HepG2 (cell line): ENCODE measurements at regions not wholly inside any gene's neighbourhood (a gene's known extent, or its start where the extent isn't known, plus 50 kb on each side); places are given as distances from the start of the nearest gene placed in this dataset.
A peak's percentile ranks its signal among the peaks of the same experiment; 100 is the strongest.

Experiments
- ATAC-seq: fragments of 200-7000 bp; cut with Tn5 transposase; 3 replicates; pipeline ENCODE4 v1.9.1; 2020; ENCODE audit warnings: mild to moderate bottlenecking, moderate library complexity
- BruUV-seq: library from RNA; stranded (reverse); fragments of 400-500 nt; replicated peaks from 2 replicates; lab custom pipeline; 2021; lab: Mats Ljungman, UMichigan
- CTCF ChIA-PET: fragments of 300-600 bp; formaldehyde crosslinking; extraction: SDS; loops from one replicate; lab custom pipeline; 2021; ENCODE audit warnings: low total read pairs, inconsistent platforms, low intra/inter-chr PET ratio; lab: Yijun Ruan, JAX
- POLR2A ChIA-PET: fragments of 350-600 bp; sonication (Branson Sonifier 250); formaldehyde crosslinking; loops from one replicate; lab custom pipeline; 2020; ENCODE audit warnings: antibody characterized with exemption, inconsistent platforms; lab: Yijun Ruan, JAX
- DNase-seq: peaks from one replicate; pipeline ENCODE4 v3.0.0-alpha.2; 2015; ENCODE audit warnings: low spot score
- FAIRE-seq: peaks from 3 replicates; lab custom pipeline; 2011; peaks lifted over from hg19 to GRCh38; lab: Jason Lieb, UNC
- H2AFZ ChIP-seq: one replicate; pipeline ENCODE4 v1.6.1; 2011; ENCODE audit warnings: low read length, inconsistent platforms
- H3K27ac ChIP-seq: fragments of 300-600 bp; 3 replicates; pipeline ENCODE4 v1.8.0; 2011; ENCODE audit warnings: mixed run types, mild to moderate bottlenecking, mixed read lengths, low read length, inconsistent platforms; ENCODE audit not compliant: insufficient read depth; ENCODE audit errors: extremely low read length
- H3K27me3 ChIP-seq, 2 experiments: fragments of 200-600 bp in 1 of 2; 2 replicates in 1 of 2; 3 replicates in 1 of 2; pipeline versions ENCODE4 v1.6.0 to v1.8.0; 2011; ENCODE audit warnings: low read length in 2 of 2, mild to moderate bottlenecking in 2 of 2, moderate library complexity in 2 of 2, inconsistent platforms in 1 of 2; ENCODE audit not compliant: insufficient read depth in 2 of 2, control insufficient read depth in 1 of 2
- H3K36me3 ChIP-seq, 2 experiments: fragments of 200-600 bp in 1 of 2; replicated peaks in 1 of 2; 2 replicates in 1 of 2; 3 replicates in 1 of 2; pipeline versions ENCODE4 v1.5.1 to v1.8.0; 2011; ENCODE audit warnings: low read length in 2 of 2, inconsistent platforms in 1 of 2; ENCODE audit not compliant: insufficient read depth in 2 of 2, control insufficient read depth in 1 of 2
- H3K4me1 ChIP-seq: 2 replicates; pipeline ENCODE4 v1.5.1; 2012; ENCODE audit warnings: low read length, inconsistent platforms; ENCODE audit not compliant: insufficient read depth
- H3K4me2 ChIP-seq: 2 replicates; pipeline ENCODE4 v1.6.0; 2011; ENCODE audit warnings: low read depth, low read length, inconsistent platforms
- H3K4me3 ChIP-seq, 3 experiments: fragments of 200-600 bp in 1 of 3; sonication (generic), shearing (Covaris generic) in 1 of 3; replicated peaks in 1 of 3; 2 replicates each; pipeline ENCODE4 v1.5.1; 2011 to 2016; ENCODE audit warnings: low read length in 3 of 3, inconsistent platforms in 2 of 3, low read depth in 2 of 3, mild to moderate bottlenecking in 2 of 3, control low read depth in 1 of 3, mixed read lengths in 1 of 3; ENCODE audit not compliant: insufficient read depth in 1 of 3
- H3K79me2 ChIP-seq: one replicate; pipeline ENCODE4 v1.6.1; 2011; ENCODE audit warnings: low read length, inconsistent platforms; ENCODE audit not compliant: insufficient read depth
- H3K9ac ChIP-seq: 2 replicates; pipeline ENCODE4 v1.6.0; 2011; ENCODE audit warnings: mild to moderate bottlenecking, low read depth, low read length, inconsistent platforms; ENCODE audit not compliant: insufficient read depth
- H3K9me3 ChIP-seq: 2 replicates; pipeline ENCODE4 v1.5.1; 2012; ENCODE audit warnings: mild to moderate bottlenecking, low read length
- H4K20me1 ChIP-seq: 2 replicates; pipeline ENCODE4 v1.6.0; 2011; ENCODE audit warnings: inconsistent platforms, mild to moderate bottlenecking, low read length, moderate library complexity; ENCODE audit not compliant: insufficient read depth
- HNRNPUL1 ChIP-seq: fragments of 200-400 bp; formaldehyde crosslinking; IDR thresholded peaks from 2 replicates; pipeline ENCODE4 v1.6.1; 2017; ENCODE audit warnings: low read depth, mild to moderate bottlenecking, low read length, moderate library complexity
- PPARG ChIP-seq: conservative IDR thresholded peaks from 2 replicates; pipeline ENCODE4 v1.6.1; 2016; ENCODE audit warnings: missing biosample characterization, missing genetic modification reagents
- ZFP41 ChIP-seq: sonication (generic); formaldehyde crosslinking; IDR thresholded peaks from 2 replicates; pipeline ENCODE4 v1.4.0; 2020; ENCODE audit warnings: mild to moderate bottlenecking, missing genetic modification reagents, borderline replicate concordance
- ZNF652 ChIP-seq: IDR thresholded peaks from 2 replicates; pipeline ENCODE4 v1.6.1; 2016; ENCODE audit warnings: low read depth, borderline replicate concordance
- WGBS: methylation state at CpG from one replicate; pipeline ENCODE4 v1.1.6; 2017; ENCODE audit warnings: low lambda C conversion rate; 5-methylcytosine and 5-hydroxymethylcytosine counted together
- in situ Hi-C: cut with HindIII; loops from 2 replicates; pipeline ENCODE4 v1.10.0; 2017; ENCODE audit warnings: low pct_unique_long_range_greater_than_20kb; ENCODE audit not compliant: extremely low pct_ligation_motif_present
- intact Hi-C: fragments of 100-400 bp; cut with micrococcal nuclease; formaldehyde crosslinking; loops from one replicate; pipeline ENCODE4 v1.10.0; 2022; ENCODE audit not compliant: unreplicated experiment
- TF ChIP-seq, protein P1 (sequence below): sonication (generic); formaldehyde crosslinking; IDR thresholded peaks from 2 replicates; pipeline ENCODE4; 2020; ENCODE audit warnings: missing genetic modification reagents, mild to moderate bottlenecking, borderline replicate concordance
- TF ChIP-seq, protein P2 (sequence below): IDR thresholded peaks from 2 replicates; pipeline ENCODE4 v1.6.1; 2012; ENCODE audit warnings: low read depth, low read length, improper control_type of control experiment
- TF ChIP-seq, protein P3 (sequence below): IDR thresholded peaks from 2 replicates; pipeline ENCODE4 v1.6.1; 2016; ENCODE audit warnings: control low read depth

DNA sequence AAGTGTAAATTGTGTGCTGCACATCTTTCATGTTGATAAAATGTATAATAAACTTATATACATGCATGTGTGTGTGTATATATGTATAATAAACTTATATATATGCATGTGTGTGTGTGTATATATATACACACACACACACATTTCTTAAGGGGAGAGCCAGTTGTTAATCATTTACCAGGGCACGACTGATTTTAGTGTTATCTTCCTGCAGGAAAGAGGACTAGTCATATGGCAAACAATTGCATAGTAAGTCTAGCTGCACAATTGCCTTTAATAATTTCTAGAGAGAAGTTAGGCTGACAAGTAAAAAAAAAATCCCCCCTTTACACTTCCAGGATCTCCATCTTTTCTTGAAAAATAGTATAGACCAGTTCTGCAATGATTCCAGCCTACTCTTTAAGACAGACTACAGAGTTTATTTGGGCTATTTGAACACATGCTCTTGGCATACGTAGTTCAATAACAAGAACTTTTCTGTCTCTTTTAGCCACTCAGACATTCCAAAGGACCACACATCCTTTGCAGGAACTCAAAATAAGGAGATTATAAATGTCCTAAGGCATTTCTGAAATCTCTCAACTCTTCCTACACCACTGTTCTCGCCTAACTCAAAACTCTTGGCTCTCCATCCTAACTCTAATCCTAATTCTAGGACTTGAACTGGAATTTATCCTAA, 163.6 kb upstream of the SETMAR start (continued):
- TF ChIP-seq, protein P1, sequence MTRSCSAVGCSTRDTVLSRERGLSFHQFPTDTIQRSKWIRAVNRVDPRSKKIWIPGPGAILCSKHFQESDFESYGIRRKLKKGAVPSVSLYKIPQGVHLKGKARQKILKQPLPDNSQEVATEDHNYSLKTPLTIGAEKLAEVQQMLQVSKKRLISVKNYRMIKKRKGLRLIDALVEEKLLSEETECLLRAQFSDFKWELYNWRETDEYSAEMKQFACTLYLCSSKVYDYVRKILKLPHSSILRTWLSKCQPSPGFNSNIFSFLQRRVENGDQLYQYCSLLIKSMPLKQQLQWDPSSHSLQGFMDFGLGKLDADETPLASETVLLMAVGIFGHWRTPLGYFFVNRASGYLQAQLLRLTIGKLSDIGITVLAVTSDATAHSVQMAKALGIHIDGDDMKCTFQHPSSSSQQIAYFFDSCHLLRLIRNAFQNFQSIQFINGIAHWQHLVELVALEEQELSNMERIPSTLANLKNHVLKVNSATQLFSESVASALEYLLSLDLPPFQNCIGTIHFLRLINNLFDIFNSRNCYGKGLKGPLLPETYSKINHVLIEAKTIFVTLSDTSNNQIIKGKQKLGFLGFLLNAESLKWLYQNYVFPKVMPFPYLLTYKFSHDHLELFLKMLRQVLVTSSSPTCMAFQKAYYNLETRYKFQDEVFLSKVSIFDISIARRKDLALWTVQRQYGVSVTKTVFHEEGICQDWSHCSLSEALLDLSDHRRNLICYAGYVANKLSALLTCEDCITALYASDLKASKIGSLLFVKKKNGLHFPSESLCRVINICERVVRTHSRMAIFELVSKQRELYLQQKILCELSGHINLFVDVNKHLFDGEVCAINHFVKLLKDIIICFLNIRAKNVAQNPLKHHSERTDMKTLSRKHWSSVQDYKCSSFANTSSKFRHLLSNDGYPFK (CRISPR knock-in tag): no peak
- TF ChIP-seq, protein P2, sequence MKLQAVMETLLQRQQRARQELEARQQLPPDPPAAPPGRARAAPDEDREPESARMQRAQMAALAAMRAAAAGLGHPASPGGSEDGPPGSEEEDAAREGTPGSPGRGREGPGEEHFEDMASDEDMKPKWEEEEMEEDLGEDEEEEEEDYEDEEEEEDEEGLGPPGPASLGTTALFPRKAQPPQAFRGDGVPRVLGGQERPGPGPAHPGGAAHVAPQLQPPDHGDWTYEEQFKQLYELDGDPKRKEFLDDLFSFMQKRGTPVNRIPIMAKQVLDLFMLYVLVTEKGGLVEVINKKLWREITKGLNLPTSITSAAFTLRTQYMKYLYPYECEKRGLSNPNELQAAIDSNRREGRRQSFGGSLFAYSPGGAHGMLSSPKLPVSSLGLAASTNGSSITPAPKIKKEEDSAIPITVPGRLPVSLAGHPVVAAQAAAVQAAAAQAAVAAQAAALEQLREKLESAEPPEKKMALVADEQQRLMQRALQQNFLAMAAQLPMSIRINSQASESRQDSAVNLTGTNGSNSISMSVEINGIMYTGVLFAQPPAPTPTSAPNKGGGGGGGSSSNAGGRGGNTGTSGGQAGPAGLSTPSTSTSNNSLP: peak; percentile 48; the same call in 1 of the 2 replicates
- 0 out of 2 replicates have a peak, but pooled peaks have one; percentile 67 for TF ChIP-seq HNRNPUL1

DNA sequence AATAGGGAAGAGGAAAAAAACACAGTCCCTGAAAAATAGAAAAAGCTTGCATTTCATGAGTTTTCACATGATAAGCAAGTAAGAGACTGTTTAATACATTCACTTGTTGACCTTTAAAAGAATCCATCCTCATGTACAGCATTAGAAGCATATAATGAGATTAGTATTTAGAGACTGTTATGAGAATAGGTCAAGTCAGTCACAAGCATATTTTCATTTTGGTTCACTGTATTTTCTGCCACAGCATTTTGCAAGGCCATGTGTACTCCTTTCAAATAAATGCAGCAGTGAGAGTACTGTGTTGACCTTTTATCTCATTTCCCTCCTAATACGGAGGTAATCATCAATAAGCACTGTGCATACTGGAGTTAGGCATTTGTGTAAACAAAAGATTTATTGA, 162.2 kb upstream of the SETMAR start:
- TF ChIP-seq, protein P3, sequence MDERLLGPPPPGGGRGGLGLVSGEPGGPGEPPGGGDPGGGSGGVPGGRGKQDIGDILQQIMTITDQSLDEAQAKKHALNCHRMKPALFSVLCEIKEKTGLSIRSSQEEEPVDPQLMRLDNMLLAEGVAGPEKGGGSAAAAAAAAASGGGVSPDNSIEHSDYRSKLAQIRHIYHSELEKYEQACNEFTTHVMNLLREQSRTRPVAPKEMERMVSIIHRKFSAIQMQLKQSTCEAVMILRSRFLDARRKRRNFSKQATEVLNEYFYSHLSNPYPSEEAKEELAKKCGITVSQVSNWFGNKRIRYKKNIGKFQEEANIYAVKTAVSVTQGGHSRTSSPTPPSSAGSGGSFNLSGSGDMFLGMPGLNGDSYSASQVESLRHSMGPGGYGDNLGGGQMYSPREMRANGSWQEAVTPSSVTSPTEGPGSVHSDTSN (CRISPR knock-in tag): no peak
- TF ChIP-seq ZNF652 (CRISPR knock-in tag): no peak
- no peak for TF ChIP-seq ZFP41
- 0 out of 2 replicates have a peak, but pooled peaks have one; percentile 19 for TF ChIP-seq PPARG (CRISPR knock-in tag)
- intact Hi-C loops: no loop called here
- DNase-seq (no peak), ATAC-seq (peak; percentile 33; the same call in 1 of the 3 replicates), FAIRE-seq (no peak)
- Histone ChIP-seq H3K27me3 (no peaks in the 10 kb centered on the region; a peak in 1 of 5 replicates), H3K4me1 (peaks cover 39% of the 10 kb centered on the region), H2AFZ (no peak overlapping the region), H3K9ac (no peak overlapping the region), H3K4me3 (no peak overlapping the region; a peak in 1 of 6 replicates), H4K20me1 (no peaks in the 10 kb centered on the region), H3K9me3 (no peaks in the 10 kb centered on the region), H3K36me3 (no peaks in the 10 kb centered on the region), H3K27ac (no peak overlapping the region), H3K4me2 (no peak overlapping the region), H3K79me2 (no peaks in the 10 kb centered on the region)
- BruUV-seq: no TSS peak
- POLR2A ChIA-PET: no interaction called here
- in situ Hi-C loops: no loop called here
- CTCF ChIA-PET: no interaction called here
- 4% methylated on average over 1 of the region's 1 CpG for WGBS
